C4-2B (cell line): ENCODE measurements at regions not wholly inside any gene's neighbourhood (a gene's known extent, or its start where the extent isn't known, plus 50 kb on each side); places are given as distances from the start of the nearest gene placed in this dataset.

ENCODE experiments used
- ZFX ChIP-seq: fragments of 450-650 bp; IDR thresholded peaks from 2 replicates; pipeline ENCODE4 v1.6.1; 2017
- TF ChIP-seq, protein P1 (sequence below): fragments of 450-650 bp; conservative IDR thresholded peaks from 2 replicates; pipeline ENCODE4 v1.5.1; 2017; ENCODE audit warnings: mild to moderate bottlenecking

DNA sequence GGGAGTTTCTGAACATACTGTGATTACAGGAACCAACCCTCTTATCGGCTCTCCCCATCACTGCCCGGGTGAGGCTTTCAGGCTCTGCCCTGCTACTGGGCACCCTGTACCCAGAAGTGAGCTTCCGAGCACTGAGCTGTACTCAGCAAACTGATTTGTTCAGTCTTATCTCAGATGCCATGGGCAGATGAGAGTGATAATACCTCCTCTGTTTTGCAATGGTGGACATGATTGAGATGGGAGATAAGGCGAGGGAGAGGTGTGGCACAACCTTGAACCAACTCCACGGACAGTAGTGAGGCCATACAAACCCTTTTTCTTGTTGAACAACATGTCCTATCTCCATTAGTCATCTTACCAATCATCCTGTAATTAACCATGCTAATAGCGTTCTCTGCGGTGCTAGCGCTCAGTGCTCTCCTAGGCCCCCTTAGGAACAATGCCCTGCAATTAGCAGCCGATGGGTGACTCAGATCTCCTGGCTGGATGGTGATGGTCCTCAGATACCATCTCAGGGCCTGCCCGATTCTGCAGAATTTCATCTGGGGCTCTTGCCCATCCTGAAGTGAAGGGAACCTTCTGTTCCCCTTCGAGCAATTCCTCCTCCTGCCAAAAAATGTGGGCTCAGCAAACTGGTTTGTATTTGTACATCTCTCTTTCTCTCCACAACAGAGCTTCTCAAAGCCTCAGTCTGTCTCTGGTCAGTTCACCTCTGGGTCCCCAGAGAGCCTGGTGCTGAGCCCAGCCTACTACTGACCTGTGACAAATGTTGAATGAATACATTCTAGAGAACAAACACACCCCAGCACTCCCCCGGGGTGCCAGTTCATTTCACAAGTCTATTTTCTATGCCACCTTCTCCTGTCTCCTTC lies 139.3 kb upstream of the IRX3 start:
- TF ChIP-seq, protein P1, sequence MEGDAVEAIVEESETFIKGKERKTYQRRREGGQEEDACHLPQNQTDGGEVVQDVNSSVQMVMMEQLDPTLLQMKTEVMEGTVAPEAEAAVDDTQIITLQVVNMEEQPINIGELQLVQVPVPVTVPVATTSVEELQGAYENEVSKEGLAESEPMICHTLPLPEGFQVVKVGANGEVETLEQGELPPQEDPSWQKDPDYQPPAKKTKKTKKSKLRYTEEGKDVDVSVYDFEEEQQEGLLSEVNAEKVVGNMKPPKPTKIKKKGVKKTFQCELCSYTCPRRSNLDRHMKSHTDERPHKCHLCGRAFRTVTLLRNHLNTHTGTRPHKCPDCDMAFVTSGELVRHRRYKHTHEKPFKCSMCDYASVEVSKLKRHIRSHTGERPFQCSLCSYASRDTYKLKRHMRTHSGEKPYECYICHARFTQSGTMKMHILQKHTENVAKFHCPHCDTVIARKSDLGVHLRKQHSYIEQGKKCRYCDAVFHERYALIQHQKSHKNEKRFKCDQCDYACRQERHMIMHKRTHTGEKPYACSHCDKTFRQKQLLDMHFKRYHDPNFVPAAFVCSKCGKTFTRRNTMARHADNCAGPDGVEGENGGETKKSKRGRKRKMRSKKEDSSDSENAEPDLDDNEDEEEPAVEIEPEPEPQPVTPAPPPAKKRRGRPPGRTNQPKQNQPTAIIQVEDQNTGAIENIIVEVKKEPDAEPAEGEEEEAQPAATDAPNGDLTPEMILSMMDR, result no peak
- no peak for TF ChIP-seq ZFX
